ENCODE measurements at regions not wholly inside any gene's neighbourhood (a gene's known extent, or its start where the extent isn't known, plus 50 kb on each side); places are given as distances from the start of the nearest gene placed in this dataset.
"Not testable (repeated sequence)": the region's sequence is repeated elsewhere in the genome, so short reads cannot be mapped to it uniquely, and the experiment has no call there.

DNA sequence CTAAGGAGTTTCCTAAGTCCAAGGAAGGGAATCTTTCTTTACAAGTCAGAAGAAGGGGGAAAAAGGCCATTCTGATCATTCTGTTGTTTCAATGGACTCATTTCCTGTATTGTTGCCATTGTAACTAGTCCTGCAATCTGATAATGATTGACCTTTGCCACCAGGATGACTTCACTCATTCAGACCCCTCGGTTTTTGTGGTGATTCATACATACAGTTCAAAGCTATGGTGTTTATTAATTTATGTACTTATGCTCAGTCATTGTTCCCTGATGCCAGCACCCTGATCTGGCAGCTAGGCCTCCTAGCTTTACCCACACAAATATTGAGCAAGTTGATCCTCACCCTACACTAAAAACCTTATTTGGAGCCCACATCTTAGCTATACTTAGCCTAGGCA, 57.6 kb upstream of the ZNF519 start:
- no peak for DNase-seq (ENCODE audit: low read depth)

DNA sequence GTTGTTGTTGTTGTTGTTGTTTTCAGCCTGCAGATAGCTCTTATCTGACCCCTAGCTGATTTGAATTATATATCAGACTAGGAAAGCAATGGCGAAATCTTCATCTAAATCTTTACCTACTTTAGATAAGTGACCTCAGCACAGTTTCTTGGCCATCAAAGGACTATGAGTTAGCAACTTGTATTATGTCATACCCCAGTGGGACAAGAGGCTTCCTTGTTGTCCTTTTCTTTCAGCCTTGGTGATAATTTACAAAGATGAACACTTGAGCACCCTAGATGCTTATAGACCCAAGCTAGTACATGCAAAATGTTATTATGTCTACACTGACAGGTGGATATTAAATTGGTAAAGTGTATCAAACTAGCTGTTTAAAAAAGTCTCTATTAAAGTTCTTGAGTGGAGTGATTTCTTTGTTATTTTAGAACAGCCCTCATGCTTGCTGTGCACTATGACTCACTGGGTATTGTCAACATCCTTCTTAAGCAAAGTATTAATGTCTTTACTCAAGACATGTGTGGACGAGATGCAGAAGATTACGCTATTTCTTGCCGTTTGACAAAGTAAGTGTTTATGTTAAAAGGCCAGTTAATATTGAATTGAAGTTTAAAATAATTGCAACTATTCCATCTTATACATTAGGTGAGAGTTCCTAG, 56.6 kb upstream of the ZNF519 start:
- not testable (repeated sequence) for DNase-seq (ENCODE audit: low read depth)
